Vagina (tissue), 2 donors: ENCODE measurements at regions not wholly inside any gene's neighbourhood (a gene's known extent, or its start where the extent isn't known, plus 50 kb on each side); places are given as distances from the start of the nearest gene placed in this dataset.

Experiments used
- DNase-seq, 2 donors: peaks; one replicate each; pipeline ENCODE4 v3.0.0-alpha.2; 2017; ENCODE audit errors: extremely low spot score in 2 of 2
- H3K27ac ChIP-seq: fragments of 200-600 bp; sonication (generic); one replicate; pipeline ENCODE4 v1.5.1; 2019
- H3K27me3 ChIP-seq: fragments of 200-600 bp; sonication (generic); one replicate; pipeline ENCODE4 v1.5.1; 2019
- H3K36me3 ChIP-seq, 2 donors: fragments of 200-600 bp; sonication (generic); one replicate each; pipeline ENCODE4 v1.5.1; 2017 to 2019
- H3K4me1 ChIP-seq: fragments of 200-600 bp; sonication (generic); one replicate; pipeline ENCODE4 v1.5.1; 2019
- H3K4me3 ChIP-seq, 2 donors: fragments of 200-600 bp; sonication (generic); 1 replicate in 1 of 2; 2 replicates in 1 of 2; pipeline ENCODE4 v1.5.1; 2016 to 2019
- H3K9me3 ChIP-seq: fragments of 200-600 bp; sonication (generic); one replicate; pipeline ENCODE4 v1.5.1; 2019
- POLR2A ChIP-seq, 2 donors: fragments of 450-650 bp; IDR thresholded peaks; one replicate each; pipeline ENCODE4 v1.6.1; 2017; ENCODE audit warnings: antibody characterized with exemption in 2 of 2, mild to moderate bottlenecking in 2 of 2, moderate library complexity in 2 of 2
- POLR2AphosphoS5 ChIP-seq, 2 donors: sonication (generic); formaldehyde crosslinking; IDR thresholded peaks; one replicate each; pipeline ENCODE4 v1.9.0; 2017; ENCODE audit warnings: antibody characterized with exemption in 2 of 2, mild to moderate bottlenecking in 2 of 2, low read depth in 1 of 2; ENCODE audit not compliant: insufficient read depth in 1 of 2
- intact Hi-C: fragments of 100-400 bp; cut with DNase I; formaldehyde crosslinking; loops from one replicate; pipeline ENCODE4 v1.15.1; 2023
- TF ChIP-seq, protein P1 (sequence below), 3 experiments: fragments of 450-650 bp in 2 of 3; fragments of 200-600 bp in 1 of 3; sonication (generic) in 1 of 3; IDR thresholded peaks; one replicate each; pipeline ENCODE4 v1.5.1; 2017 to 2019; ENCODE audit warnings: antibody characterized with exemption in 3 of 3, mild to moderate bottlenecking in 2 of 3, moderate library complexity in 2 of 3

DNA sequence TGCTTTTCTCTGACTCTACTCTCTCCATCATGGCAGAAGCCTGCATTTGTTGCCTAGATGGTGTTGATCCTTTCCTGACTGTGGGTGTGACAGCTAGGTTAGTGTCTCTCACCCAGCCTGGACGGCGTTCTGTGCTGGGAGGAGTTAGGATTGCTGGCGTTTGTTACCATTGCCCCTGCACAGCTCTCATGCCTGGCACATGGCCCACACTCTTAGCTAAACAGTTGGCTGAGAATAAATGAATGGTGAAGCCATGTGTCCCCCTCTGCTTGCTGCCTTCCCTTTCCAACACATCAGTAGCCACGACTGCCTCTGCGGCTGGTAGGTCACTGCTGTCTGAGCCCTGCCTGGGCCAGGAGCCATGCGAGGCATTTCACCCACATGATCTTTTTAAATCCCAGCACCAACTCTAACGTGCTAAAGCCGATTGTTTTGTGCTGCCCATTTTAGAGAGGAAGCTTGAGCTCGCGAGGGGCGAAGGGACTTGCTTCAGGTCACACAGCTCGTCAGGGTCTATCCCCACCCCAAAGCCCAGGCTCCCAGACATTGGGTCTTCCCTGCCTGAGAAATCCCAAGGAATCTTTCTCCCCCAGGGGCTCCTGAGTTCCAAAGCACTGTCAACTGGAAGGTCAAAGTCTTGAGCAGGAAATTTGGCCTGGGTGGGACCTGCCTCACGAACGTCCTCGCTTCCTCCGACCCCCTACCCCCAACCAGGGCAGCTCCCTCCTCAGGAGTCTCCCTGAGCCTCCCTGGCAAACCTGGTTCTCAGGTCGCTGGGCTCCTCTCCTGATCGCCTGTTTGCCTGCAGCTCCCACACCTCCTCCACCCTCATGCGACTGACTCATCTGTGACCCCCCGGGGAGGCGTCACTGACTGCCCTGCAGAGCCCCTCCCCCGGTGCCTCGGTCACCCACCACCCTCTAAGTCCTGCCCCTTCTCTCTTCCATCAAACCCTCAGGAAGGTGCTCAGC, 271.7 kb upstream of the C1orf174 start:
- H3K9me3 ChIP-seq = no peaks in the 10 kb centered on the region
- no peaks in the 10 kb centered on the region for H3K4me1 ChIP-seq
- TF ChIP-seq POLR2AphosphoS5 (IDR thresholded peaks at IDR 0.05; ENCODE audit: insufficient read depth in 1 of 2, low read depth in 1 of 2) = no peak
- no peak for TF ChIP-seq POLR2A (IDR thresholded peaks at IDR 0.05)
- TF ChIP-seq, protein P1, sequence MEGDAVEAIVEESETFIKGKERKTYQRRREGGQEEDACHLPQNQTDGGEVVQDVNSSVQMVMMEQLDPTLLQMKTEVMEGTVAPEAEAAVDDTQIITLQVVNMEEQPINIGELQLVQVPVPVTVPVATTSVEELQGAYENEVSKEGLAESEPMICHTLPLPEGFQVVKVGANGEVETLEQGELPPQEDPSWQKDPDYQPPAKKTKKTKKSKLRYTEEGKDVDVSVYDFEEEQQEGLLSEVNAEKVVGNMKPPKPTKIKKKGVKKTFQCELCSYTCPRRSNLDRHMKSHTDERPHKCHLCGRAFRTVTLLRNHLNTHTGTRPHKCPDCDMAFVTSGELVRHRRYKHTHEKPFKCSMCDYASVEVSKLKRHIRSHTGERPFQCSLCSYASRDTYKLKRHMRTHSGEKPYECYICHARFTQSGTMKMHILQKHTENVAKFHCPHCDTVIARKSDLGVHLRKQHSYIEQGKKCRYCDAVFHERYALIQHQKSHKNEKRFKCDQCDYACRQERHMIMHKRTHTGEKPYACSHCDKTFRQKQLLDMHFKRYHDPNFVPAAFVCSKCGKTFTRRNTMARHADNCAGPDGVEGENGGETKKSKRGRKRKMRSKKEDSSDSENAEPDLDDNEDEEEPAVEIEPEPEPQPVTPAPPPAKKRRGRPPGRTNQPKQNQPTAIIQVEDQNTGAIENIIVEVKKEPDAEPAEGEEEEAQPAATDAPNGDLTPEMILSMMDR (IDR thresholded peaks at IDR 0.05) = no peak
- H3K4me3 ChIP-seq = no peak overlapping the region
- no peak overlapping the region for H3K27ac ChIP-seq
- intact Hi-C loops = no loop called here
- peak in 1 of 2 donors; percentile 64 for DNase-seq
- H3K36me3 ChIP-seq = no peaks in the 10 kb centered on the region
- no peaks in the 10 kb centered on the region for H3K27me3 ChIP-seq

DNA sequence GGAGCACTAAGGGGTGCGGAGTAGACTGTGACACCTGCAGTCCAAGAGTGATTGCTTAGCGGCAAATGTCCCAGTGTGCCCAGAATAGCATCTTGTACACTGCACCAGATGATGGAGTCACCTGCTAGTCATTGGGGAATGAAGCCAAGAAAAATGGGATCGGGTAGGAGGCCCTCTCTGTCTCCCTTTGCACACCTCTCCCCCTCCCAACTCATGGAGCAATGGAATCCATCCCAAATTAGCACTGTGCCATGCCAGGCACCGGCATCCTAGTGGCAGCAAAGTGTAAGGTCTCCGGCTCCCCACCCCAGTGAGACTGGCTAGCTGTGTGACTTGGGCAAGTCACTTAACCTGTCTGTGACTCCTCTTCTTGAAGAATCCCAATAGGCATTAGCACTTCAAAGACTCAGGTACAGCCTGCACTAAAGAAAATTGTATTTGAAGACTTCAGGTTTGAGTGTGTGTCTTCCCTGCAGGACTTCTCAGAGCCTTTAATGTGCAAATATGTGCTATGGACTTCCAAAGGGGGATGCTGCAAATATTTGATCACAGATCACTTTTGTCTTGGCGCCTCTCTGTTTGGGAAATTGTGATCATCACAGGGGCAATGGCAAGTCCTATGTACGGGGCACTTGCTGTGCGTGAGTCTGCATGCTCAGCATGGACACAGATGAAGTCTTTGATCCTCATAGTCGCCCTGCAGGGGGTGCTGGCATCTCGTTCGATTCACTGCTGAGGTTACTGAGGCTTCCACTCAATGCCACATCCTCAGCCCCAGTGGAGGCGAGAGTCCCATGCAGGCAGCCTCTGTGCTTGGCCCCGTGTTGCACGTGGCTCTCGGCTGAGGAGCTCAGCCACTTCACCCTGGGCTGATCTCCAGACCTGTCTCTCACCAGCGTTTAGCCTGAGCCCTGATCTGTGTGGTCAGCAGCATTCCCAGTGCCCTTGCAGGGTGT, 272.9 kb upstream of the C1orf174 start:
- Histone ChIP-seq H3K9me3 (no peaks in the 10 kb centered on the region), H3K4me3 (no peak overlapping the region), H3K36me3 (no peaks in the 10 kb centered on the region), H3K27me3 (no peaks in the 10 kb centered on the region), H3K4me1 (no peaks in the 10 kb centered on the region), H3K27ac (no peak overlapping the region)
- intact Hi-C loops = no loop called here
- DNase-seq = peak in 1 of 2 donors; percentile 49
- TF ChIP-seq POLR2AphosphoS5 (IDR thresholded peaks at IDR 0.05; ENCODE audit: insufficient read depth in 1 of 2, low read depth in 1 of 2) = no peak
- no peak for TF ChIP-seq POLR2A (IDR thresholded peaks at IDR 0.05)
- TF ChIP-seq, protein P1 (IDR thresholded peaks at IDR 0.05) = no peak

DNA sequence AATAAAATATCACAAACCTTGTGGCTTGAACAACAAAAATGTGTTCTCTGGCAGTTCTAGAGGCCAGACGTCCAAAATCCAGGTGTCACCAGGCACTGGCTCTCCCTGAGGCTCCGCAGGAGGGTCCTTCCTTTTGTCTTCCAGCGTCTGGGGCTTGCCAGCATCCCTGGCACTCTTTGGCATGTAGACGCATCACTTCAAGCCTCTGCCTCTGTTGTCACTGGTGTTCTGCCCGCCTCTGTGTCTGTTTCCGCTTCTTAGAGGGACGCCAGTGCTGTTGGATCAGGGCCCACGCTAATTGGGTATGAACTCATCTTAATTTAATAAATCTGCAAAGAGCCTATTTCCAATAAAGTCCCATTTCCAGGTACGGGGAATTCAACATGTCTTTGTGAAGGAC, 273.7 kb upstream of the C1orf174 start:
- DNase-seq = no peak
- no peaks in the 10 kb centered on the region for H3K36me3 ChIP-seq
- no peaks in the 10 kb centered on the region for H3K9me3 ChIP-seq
- H3K27ac ChIP-seq = no peak overlapping the region
- H3K4me3 ChIP-seq = no peak overlapping the region
- H3K27me3 ChIP-seq = no peaks in the 10 kb centered on the region
- no peaks in the 10 kb centered on the region for H3K4me1 ChIP-seq
- intact Hi-C loops = no loop called here
- no peak for TF ChIP-seq POLR2A (IDR thresholded peaks at IDR 0.05)
- TF ChIP-seq, protein P1 (IDR thresholded peaks at IDR 0.05) = no peak
- TF ChIP-seq POLR2AphosphoS5 (IDR thresholded peaks at IDR 0.05; ENCODE audit: insufficient read depth in 1 of 2, low read depth in 1 of 2) = no peak

DNA sequence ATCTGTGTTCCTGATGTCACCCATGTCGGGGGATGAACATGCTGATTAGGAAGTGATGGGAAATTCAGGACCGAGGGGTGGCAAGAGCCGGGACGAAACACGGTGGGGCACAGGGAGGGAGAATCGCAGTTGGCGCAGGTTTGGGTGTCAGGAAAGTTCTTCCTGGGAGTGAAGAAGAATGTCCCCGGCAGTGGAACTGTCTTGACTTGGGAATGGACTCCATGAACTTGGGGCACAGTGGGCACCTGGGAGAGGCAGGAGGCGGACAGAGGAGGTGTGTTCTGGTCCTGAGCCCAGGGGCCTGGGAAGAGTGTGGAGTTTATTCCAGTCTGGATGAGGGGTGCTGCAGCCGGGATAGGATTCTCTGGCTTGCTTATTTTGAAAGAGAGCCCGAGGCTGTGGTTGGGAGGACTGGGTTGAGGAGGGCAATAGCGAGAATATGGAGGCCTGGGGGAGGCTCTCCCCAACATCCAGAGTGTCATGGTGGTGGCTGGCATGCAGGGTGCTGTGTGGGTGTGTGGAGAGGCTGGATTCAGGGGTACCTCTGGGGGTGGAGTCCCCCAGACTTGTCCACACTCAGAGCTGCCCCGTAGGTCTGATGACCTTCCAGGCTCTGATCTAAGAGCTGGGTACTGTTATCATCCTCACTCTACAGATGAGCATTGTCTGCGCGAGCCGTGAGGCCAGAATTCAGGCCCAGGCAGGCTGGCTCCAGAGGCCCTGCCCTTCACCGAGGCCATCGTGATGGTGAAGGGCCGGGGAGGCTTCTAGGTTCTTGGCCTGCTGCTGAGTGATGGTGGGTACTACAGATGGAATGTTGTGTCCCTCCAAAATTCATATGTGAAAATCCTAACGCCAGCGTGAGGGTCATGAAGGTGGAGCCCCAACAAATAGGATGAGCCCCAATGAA, 274.5 kb upstream of the C1orf174 start:
- no peaks in the 10 kb centered on the region for H3K9me3 ChIP-seq
- H3K27me3 ChIP-seq = no peaks in the 10 kb centered on the region
- no peaks in the 10 kb centered on the region for H3K4me1 ChIP-seq
- TF ChIP-seq, protein P1 (IDR thresholded peaks at IDR 0.05) = no peak
- TF ChIP-seq POLR2AphosphoS5 (IDR thresholded peaks at IDR 0.05; ENCODE audit: insufficient read depth in 1 of 2, low read depth in 1 of 2) (no peak), POLR2A (IDR thresholded peaks at IDR 0.05) (no peak)
- H3K27ac ChIP-seq = no peak overlapping the region
- peak in 1 of 2 donors; percentile 47 for DNase-seq
- no peak overlapping the region for H3K4me3 ChIP-seq
- H3K36me3 ChIP-seq = no peaks in the 10 kb centered on the region
- intact Hi-C loops = no loop called here
